CD4-positive, alpha-beta T cell (primary cell): ENCODE measurements at regions not wholly inside any gene's neighbourhood (a gene's known extent, or its start where the extent isn't known, plus 50 kb on each side); places are given as distances from the start of the nearest gene placed in this dataset.

ENCODE experiments used
- ATAC-seq: fragments of 200-7000 bp; cut with Tn5 transposase; one replicate; pipeline ENCODE4 v1.10.0; 2022; ENCODE audit warnings: mild to moderate bottlenecking; ENCODE audit not compliant: poor library complexity
- CTCF ChIA-PET: fragments of 350-600 bp; sonication (Branson Sonifier 250); formaldehyde crosslinking; loops from one replicate; lab custom pipeline; 2021; ENCODE audit warnings: antibody characterized with exemption, inconsistent platforms; lab: Charles Lee
- POLR2A ChIA-PET: fragments of 350-600 bp; sonication (Branson Sonifier 250); formaldehyde crosslinking; loops from one replicate; lab custom pipeline; 2021; ENCODE audit warnings: antibody characterized with exemption, inconsistent platforms; lab: Charles Lee
- DNase-seq, 14 experiments: peaks; one replicate each; pipeline ENCODE4 v3.0.0-alpha.2; 2013 to 2020; ENCODE audit warnings: mixed read lengths in 2 of 14
- H3K27ac ChIP-seq, 2 donors: one replicate each; pipeline versions ENCODE4 v1.5.1 to v1.7.0; 2013; ENCODE audit warnings: low read length in 2 of 2, low read depth in 1 of 2, mild to moderate bottlenecking in 1 of 2
- H3K27me3 ChIP-seq, 2 experiments: 1 replicate in 1 of 2; 2 replicates in 1 of 2; pipeline versions ENCODE4 v1.6.1 to v1.7.0; 2013; ENCODE audit warnings: low read length in 2 of 2, control low read depth in 1 of 2, mild to moderate bottlenecking in 1 of 2, moderate library complexity in 1 of 2; ENCODE audit not compliant: insufficient read depth in 2 of 2, control insufficient read depth in 1 of 2
- H3K36me3 ChIP-seq: one replicate; pipeline ENCODE4 v1.6.1; 2013; ENCODE audit warnings: low read length, control low read depth; ENCODE audit not compliant: insufficient read depth
- H3K4me1 ChIP-seq: one replicate; pipeline ENCODE4 v1.6.1; 2013; ENCODE audit warnings: low read length, control low read depth; ENCODE audit not compliant: insufficient read depth
- H3K4me3 ChIP-seq: one replicate; pipeline ENCODE4 v1.5.1; 2013; ENCODE audit warnings: mild to moderate bottlenecking, low read length, moderate library complexity
- H3K9me3 ChIP-seq, 2 experiments: 1 replicate in 1 of 2; 2 replicates in 1 of 2; pipeline versions ENCODE4 v1.6.1 to v1.7.0; 2013; ENCODE audit warnings: low read length in 2 of 2, mild to moderate bottlenecking in 2 of 2, control low read depth in 1 of 2, moderate library complexity in 1 of 2; ENCODE audit not compliant: control insufficient read depth in 1 of 2, insufficient read depth in 1 of 2
- H3K27ac Mint-ChIP-seq: one replicate; pipeline ENCODE4 v1.8.0; 2020; ENCODE audit warnings: mixed read lengths
- H3K27me3 Mint-ChIP-seq: one replicate; pipeline ENCODE4 v1.8.0; 2021; ENCODE audit warnings: mixed read lengths
- H3K36me3 Mint-ChIP-seq: one replicate; pipeline ENCODE4 v1.8.0; 2021; ENCODE audit warnings: low read depth, mixed read lengths
- H3K4me1 Mint-ChIP-seq: one replicate; pipeline ENCODE4 v1.8.0; 2021; ENCODE audit warnings: low read depth, mixed read lengths
- H3K4me3 Mint-ChIP-seq: one replicate; pipeline ENCODE4 v1.8.0; 2020; ENCODE audit warnings: mild to moderate bottlenecking, mixed read lengths
- H3K9me3 Mint-ChIP-seq: one replicate; pipeline ENCODE4 v1.8.0; 2020; ENCODE audit warnings: mixed read lengths
- intact Hi-C, 2 experiments: fragments of 100-400 bp; cut with DNase I in 1 of 2; cut with micrococcal nuclease in 1 of 2; formaldehyde crosslinking; loops; one replicate each; pipeline versions ENCODE4 v1.15.1 to v1.9.0; 2023 to 2025; cut with DNase I, micrococcal nuclease
- TF ChIP-seq, protein P1 (sequence below): fragments of 200-600 bp; IDR thresholded peaks from one replicate; pipeline ENCODE4 v1.8.0; 2022; ENCODE audit warnings: antibody characterized with exemption, mild to moderate bottlenecking

GRCh38 chr6:146865756-146866379 is 267.1 kb downstream of the ADGB start:
- Histone ChIP-seq H3K27ac (no peak overlapping the region), H3K4me1 (no peaks in the 10 kb centered on the region), H3K4me3 (no peak overlapping the region), H3K9me3 (no peaks in the 10 kb centered on the region), H3K36me3 (no peaks in the 10 kb centered on the region), H3K27me3 (no peaks in the 10 kb centered on the region)
- CTCF ChIA-PET, result no interaction called here
- H3K27ac Mint-ChIP-seq, result no peak overlapping the region
- H3K9me3 Mint-ChIP-seq, result no peaks in the 10 kb centered on the region
- no peak for DNase-seq
- no peaks in the 10 kb centered on the region for H3K27me3 Mint-ChIP-seq
- no peak for ATAC-seq
- no peak overlapping the region for H3K4me3 Mint-ChIP-seq
- TF ChIP-seq, protein P1, sequence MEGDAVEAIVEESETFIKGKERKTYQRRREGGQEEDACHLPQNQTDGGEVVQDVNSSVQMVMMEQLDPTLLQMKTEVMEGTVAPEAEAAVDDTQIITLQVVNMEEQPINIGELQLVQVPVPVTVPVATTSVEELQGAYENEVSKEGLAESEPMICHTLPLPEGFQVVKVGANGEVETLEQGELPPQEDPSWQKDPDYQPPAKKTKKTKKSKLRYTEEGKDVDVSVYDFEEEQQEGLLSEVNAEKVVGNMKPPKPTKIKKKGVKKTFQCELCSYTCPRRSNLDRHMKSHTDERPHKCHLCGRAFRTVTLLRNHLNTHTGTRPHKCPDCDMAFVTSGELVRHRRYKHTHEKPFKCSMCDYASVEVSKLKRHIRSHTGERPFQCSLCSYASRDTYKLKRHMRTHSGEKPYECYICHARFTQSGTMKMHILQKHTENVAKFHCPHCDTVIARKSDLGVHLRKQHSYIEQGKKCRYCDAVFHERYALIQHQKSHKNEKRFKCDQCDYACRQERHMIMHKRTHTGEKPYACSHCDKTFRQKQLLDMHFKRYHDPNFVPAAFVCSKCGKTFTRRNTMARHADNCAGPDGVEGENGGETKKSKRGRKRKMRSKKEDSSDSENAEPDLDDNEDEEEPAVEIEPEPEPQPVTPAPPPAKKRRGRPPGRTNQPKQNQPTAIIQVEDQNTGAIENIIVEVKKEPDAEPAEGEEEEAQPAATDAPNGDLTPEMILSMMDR, result no peak
- H3K4me1 Mint-ChIP-seq, result no peaks in the 10 kb centered on the region
- intact Hi-C loops, result no loop called here
- POLR2A ChIA-PET, result no interaction called here
- H3K36me3 Mint-ChIP-seq, result no peaks in the 10 kb centered on the region

- H3K4me3 ChIP-seq, result no peak overlapping the region
- H3K36me3 ChIP-seq, result no peaks in the 10 kb centered on the region
- H3K4me3 Mint-ChIP-seq, result no peak overlapping the region
- no peaks in the 10 kb centered on the region for H3K4me1 ChIP-seq
- no peaks in the 10 kb centered on the region for H3K27me3 ChIP-seq
- H3K9me3 Mint-ChIP-seq, result no peaks in the 10 kb centered on the region
- TF ChIP-seq, protein P1, result no peak
- no peaks in the 10 kb centered on the region for H3K36me3 Mint-ChIP-seq
- H3K4me1 Mint-ChIP-seq, result no peaks in the 10 kb centered on the region
- H3K27ac ChIP-seq, result no peak overlapping the region
- no peaks in the 10 kb centered on the region for H3K27me3 Mint-ChIP-seq
- no peaks in the 10 kb centered on the region for H3K9me3 ChIP-seq
- intact Hi-C loops, result no loop called here
- ChIA-PET POLR2A (no interaction called here), CTCF (no interaction called here)
- DNase-seq (no peak), ATAC-seq (no peak)
- H3K27ac Mint-ChIP-seq, result no peak overlapping the region
These were observed 268.1 kb downstream of the ADGB start for GRCh38 chr6:146866731-146867414.

DNA sequence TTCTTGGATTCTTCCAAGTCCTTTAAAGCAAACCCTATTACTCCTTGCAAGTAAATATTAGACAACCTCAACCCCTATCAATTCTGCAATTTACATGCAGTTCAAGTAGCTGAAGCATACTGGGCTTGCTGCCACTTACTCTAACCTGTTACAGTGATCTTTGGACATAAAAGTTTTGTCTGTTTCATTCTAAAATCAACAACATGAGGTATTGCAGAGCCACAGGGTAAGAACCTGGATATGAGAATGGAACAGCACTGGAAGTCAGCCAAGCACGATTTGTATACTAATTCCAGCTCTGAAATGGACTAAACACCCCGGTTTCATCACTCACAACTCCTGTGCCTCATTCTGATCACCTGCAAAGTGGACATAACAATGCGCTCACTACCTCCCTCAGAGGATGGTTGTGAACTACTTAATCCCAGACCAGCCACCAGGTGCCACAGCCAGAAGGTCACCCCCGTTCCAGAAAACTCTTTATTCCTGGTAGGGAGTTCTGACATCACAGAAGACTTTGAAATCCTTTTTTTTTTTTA is 270.0 kb downstream of the ADGB start:
- H3K27ac ChIP-seq, result no peak overlapping the region
- H3K4me3 ChIP-seq, result no peak overlapping the region
- no peak for ATAC-seq
- no peak overlapping the region for H3K4me3 Mint-ChIP-seq
- no peaks in the 10 kb centered on the region for H3K4me1 Mint-ChIP-seq
- no peak overlapping the region for H3K27ac Mint-ChIP-seq
- intact Hi-C loops, result no loop called here
- no peaks in the 10 kb centered on the region for H3K9me3 Mint-ChIP-seq
- no peaks in the 10 kb centered on the region for H3K4me1 ChIP-seq
- H3K27me3 Mint-ChIP-seq, result no peaks in the 10 kb centered on the region
- DNase-seq, result no peak
- ChIA-PET CTCF (no interaction called here), POLR2A (no interaction called here)
- TF ChIP-seq, protein P1, result no peak
- H3K9me3 ChIP-seq, result no peaks in the 10 kb centered on the region
- H3K27me3 ChIP-seq, result no peaks in the 10 kb centered on the region
- no peaks in the 10 kb centered on the region for H3K36me3 Mint-ChIP-seq
- no peaks in the 10 kb centered on the region for H3K36me3 ChIP-seq
